Common myeloid progenitor, CD34-positive (primary cell): ENCODE measurements at regions not wholly inside any gene's neighbourhood (a gene's known extent, or its start where the extent isn't known, plus 50 kb on each side); places are given as distances from the start of the nearest gene placed in this dataset.

Experiments used
- CTCF ChIA-PET: fragments of 350-600 bp; sonication (Branson Sonifier 250); formaldehyde crosslinking; loops from one replicate; lab custom pipeline; 2021; ENCODE audit warnings: antibody characterized with exemption; lab: Charles Lee
- POLR2A ChIA-PET: fragments of 350-600 bp; sonication (Branson Sonifier 250); formaldehyde crosslinking; loops from one replicate; lab custom pipeline; 2021; ENCODE audit warnings: antibody characterized with exemption; lab: Charles Lee
- DNase-seq, 3 donors: peaks; one replicate each; pipeline versions ENCODE4 v3.0.0 to v3.0.0-alpha.2; 2013
- H3K27ac ChIP-seq, 2 experiments: 1 replicate in 1 of 2; 2 replicates in 1 of 2; pipeline ENCODE4 v1.7.0; 2013; ENCODE audit warnings: inconsistent platforms in 2 of 2, low read length in 2 of 2, mild to moderate bottlenecking in 2 of 2, low read depth in 1 of 2, moderate library complexity in 1 of 2; ENCODE audit not compliant: severe bottlenecking in 2 of 2, insufficient read depth in 1 of 2, poor library complexity in 1 of 2
- H3K27me3 ChIP-seq, 5 experiments: replicated peaks in 2 of 5; 1 replicate in 3 of 5; 2 replicates in 2 of 5; pipeline versions ENCODE4 v1.6.1 to v1.7.0; 2013; ENCODE audit warnings: low read length in 4 of 5, mild to moderate bottlenecking in 2 of 5, moderate library complexity in 2 of 5, inconsistent platforms in 1 of 5; ENCODE audit not compliant: insufficient read depth in 5 of 5, control insufficient read depth in 4 of 5
- H3K36me3 ChIP-seq, 4 experiments: 1 replicate in 2 of 4; 2 replicates in 2 of 4; pipeline versions ENCODE4 v1.6.1 to v1.7.0; 2013; ENCODE audit warnings: low read length in 3 of 4, control low read depth in 1 of 4, mild to moderate bottlenecking in 1 of 4; ENCODE audit not compliant: control insufficient read depth in 4 of 4, insufficient read depth in 4 of 4
- H3K4me1 ChIP-seq, 4 experiments: 1 replicate in 3 of 4; 2 replicates in 1 of 4; pipeline versions ENCODE4 v1.6.1 to v1.7.1; 2013; ENCODE audit warnings: low read length in 3 of 4, mild to moderate bottlenecking in 3 of 4, control low read depth in 1 of 4, inconsistent platforms in 1 of 4, moderate library complexity in 1 of 4; ENCODE audit not compliant: control insufficient read depth in 4 of 4, insufficient read depth in 4 of 4; ENCODE audit errors: control extremely low read depth in 1 of 4
- H3K4me3 ChIP-seq, 7 experiments: 1 replicate in 4 of 7; 2 replicates in 3 of 7; pipeline versions ENCODE4 v1.5.1 to v1.7.0; 2013; ENCODE audit warnings: mild to moderate bottlenecking in 7 of 7, low read length in 6 of 7, moderate library complexity in 6 of 7, inconsistent platforms in 2 of 7, low read depth in 2 of 7, control low read depth in 1 of 7; ENCODE audit not compliant: insufficient read depth in 4 of 7, control insufficient read depth in 1 of 7; ENCODE audit errors: extremely low read depth in 1 of 7
- H3K9me3 ChIP-seq, 5 experiments: 1 replicate in 4 of 5; 2 replicates in 1 of 5; pipeline versions ENCODE4 v1.6.1 to v1.7.1; 2013; ENCODE audit warnings: low read length in 4 of 5, mild to moderate bottlenecking in 2 of 5, inconsistent platforms in 1 of 5, low read depth in 1 of 5, moderate library complexity in 1 of 5; ENCODE audit not compliant: control insufficient read depth in 4 of 5, insufficient read depth in 2 of 5; ENCODE audit errors: control extremely low read depth in 1 of 5
- WGBS: methylation state at CpG from one replicate; pipeline ENCODE4 v1.1.5; 2013; ENCODE audit not compliant: insufficient coverage; 5-methylcytosine and 5-hydroxymethylcytosine counted together

DNA sequence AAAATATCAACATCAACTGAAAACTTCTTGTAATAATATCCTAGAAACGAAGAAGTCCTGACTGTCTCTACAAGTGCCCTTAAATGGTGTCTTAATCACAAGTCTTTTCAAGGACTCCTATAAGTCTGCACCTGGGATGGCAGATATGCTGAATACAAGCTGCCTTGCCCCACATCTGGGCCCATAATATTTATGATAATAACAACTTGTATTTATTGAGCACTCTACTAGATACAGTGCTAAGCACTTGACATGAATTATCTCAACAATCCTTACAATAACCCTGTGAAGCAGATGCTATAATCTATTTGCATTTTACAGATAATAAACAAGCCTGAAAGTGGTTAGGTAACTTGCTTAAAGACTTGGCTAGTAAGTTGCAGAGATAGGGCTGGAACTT, 78.0 kb upstream of the ZNF648 start:
- ChIA-PET POLR2A (no interaction called here), CTCF (interaction anchor here (1.2 to 8.2 kb wide), 2 partner anchors 8 to 258 kb away, joined by 4 to 236 read pairs; partner anchors contain the start of genes GLUL and TEDDM1)
- H3K27ac ChIP-seq: no peak overlapping the region
- no peaks in the 10 kb centered on the region for H3K36me3 ChIP-seq
- peaks cover 0 to 7% (median 2%) of the 10 kb centered on the region in 5 experiments for H3K9me3 ChIP-seq
- no peak overlapping the region for H3K4me3 ChIP-seq
- peaks cover 3 to 16% (median 13%) of the 10 kb centered on the region in 4 experiments for H3K4me1 ChIP-seq
- peaks cover 0 to 7% (median 0%) of the 10 kb centered on the region in 5 experiments for H3K27me3 ChIP-seq
- WGBS: no CpG with 5 or more reads among the region's 1 CpG
- no peak for DNase-seq

DNA sequence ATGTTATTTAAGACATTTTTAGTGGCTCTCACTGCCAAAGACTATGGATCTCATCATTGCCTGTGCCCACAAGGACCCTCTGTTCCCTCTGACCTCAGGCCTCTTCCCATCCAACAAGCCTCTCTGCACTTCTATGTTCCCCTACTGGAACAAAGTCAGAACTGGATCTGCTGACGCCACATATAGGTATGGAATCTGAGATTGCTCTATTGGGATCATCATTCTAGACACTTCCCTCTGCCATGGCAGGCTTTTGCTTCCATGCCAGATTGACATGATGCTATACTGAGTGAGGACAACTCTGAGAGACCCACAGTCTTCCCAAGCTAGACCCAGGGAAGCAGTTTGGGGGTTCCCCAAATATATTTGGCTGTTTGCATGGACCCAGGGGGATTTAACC, 76.0 kb upstream of the ZNF648 start:
- CTCF ChIA-PET: no interaction called here

DNA sequence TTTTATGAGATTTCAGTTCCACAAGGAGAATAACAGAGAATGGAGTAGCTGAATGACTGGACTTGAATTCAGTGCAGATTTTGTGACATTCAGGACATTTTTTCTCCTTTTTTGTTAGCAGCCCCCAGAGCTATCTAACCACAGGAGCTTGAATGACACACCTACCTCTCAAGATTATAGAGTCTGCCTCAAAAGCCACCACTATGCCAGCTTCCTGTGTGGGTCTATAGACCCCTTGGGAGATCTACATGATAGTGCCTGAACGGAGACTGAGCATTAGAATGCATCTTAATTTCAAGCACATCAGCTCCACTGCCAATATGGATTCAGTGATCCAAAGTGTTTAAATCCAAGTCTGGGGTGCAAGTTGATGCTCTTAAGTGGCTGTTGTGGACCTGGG, 74.4 kb upstream of the ZNF648 start:
- no CpG with 5 or more reads among the region's 1 CpG for WGBS
- H3K36me3 ChIP-seq: no peaks in the 10 kb centered on the region
- H3K9me3 ChIP-seq: peaks cover 0 to 17% (median 9%) of the 10 kb centered on the region in 5 experiments
- CTCF ChIA-PET: interaction anchor here (0.6 kb wide), 1 partner anchor 151 kb away, joined by 3 read pairs; no protein-coding TSS in a partner anchor
- H3K4me1 ChIP-seq: no peaks in the 10 kb centered on the region
- no peak overlapping the region for H3K27ac ChIP-seq
- peaks cover 0 to 5% (median 0%) of the 10 kb centered on the region in 5 experiments for H3K27me3 ChIP-seq
- POLR2A ChIA-PET: no interaction called here
- H3K4me3 ChIP-seq: no peak overlapping the region
- DNase-seq: peak in 2 of 3 donors; percentile 18 to 35

More for the DNA sequence above, 76.0 kb upstream of the ZNF648 start:
- WGBS: no CpG with 5 or more reads among the region's 1 CpG
- no peak for DNase-seq
- Histone ChIP-seq H3K4me3 (no peak overlapping the region), H3K9me3 (peaks cover 0 to 17% (median 9%) of the 10 kb centered on the region in 5 experiments), H3K27ac (no peak overlapping the region), H3K4me1 (no peaks in the 10 kb centered on the region), H3K27me3 (peaks cover 0 to 7% (median 0%) of the 10 kb centered on the region in 5 experiments), H3K36me3 (no peaks in the 10 kb centered on the region)
- POLR2A ChIA-PET: no interaction called here

DNA sequence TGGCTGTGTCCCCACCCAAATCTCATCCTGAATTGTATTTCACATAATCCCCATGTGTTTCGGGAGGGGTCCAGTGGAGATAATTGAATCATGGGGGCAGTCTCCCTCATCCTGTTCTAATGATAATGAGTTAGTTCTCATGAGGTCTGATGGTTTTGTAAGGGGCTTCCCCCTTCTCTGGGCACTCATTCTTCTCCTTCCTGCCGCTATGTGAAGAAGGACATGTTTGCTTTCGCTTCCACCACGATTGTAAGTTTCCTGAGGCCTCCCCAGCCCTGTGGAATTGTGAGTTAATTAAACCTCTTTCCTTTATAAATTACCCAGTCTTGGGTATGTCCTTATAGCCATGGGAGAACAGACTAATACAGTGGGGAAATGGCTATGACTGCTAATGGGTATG, 72.7 kb upstream of the ZNF648 start:
- H3K4me3 ChIP-seq: no peak overlapping the region
- no peaks in the 10 kb centered on the region for H3K4me1 ChIP-seq
- no peak for DNase-seq
- H3K9me3 ChIP-seq: peaks cover 0 to 17% (median 9%) of the 10 kb centered on the region in 5 experiments
- no peak overlapping the region for H3K27ac ChIP-seq
- ChIA-PET CTCF (no interaction called here), POLR2A (interaction anchor here (0.6 kb wide), 1 partner anchor 303 kb away, joined by 3 read pairs; no protein-coding TSS in a partner anchor)
- peaks cover 0 to 6% (median 0%) of the 10 kb centered on the region in 5 experiments for H3K27me3 ChIP-seq
- no peaks in the 10 kb centered on the region for H3K36me3 ChIP-seq
- 100% methylated on average over 1 of the region's 4 CpGs for WGBS

DNA sequence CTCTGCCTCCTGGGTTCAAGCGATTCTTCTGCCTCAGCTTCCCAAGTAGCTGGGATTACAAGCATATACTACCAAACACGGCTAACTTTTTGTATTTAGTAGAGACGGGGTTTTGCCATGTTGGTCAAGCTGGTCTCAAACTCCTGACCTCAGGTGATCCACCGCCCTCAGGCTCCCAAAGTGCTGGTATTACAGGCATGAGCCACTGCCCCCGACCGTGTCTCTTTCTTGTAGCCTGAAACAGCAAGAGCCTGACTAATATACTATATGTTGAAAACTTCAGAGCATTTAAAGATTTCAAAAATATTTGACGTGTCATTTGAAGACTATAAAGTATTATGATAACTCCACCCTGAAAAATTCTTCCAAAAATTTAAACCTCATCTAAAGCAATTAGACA, 71.7 kb upstream of the ZNF648 start:
- Histone ChIP-seq H3K36me3 (no peaks in the 10 kb centered on the region), H3K27ac (no peak overlapping the region), H3K27me3 (peaks cover 0 to 6% (median 0%) of the 10 kb centered on the region in 5 experiments), H3K9me3 (peaks cover 0 to 17% (median 9%) of the 10 kb centered on the region in 5 experiments), H3K4me1 (no peaks in the 10 kb centered on the region), H3K4me3 (no peak overlapping the region)
- 95% methylated on average over 3 of the region's 7 CpGs for WGBS
- ChIA-PET POLR2A (no interaction called here), CTCF (interaction anchor here (1.1 kb wide), 1 partner anchor 9 kb away, joined by 3 read pairs; no protein-coding TSS in a partner anchor)
- DNase-seq: no peak

DNA sequence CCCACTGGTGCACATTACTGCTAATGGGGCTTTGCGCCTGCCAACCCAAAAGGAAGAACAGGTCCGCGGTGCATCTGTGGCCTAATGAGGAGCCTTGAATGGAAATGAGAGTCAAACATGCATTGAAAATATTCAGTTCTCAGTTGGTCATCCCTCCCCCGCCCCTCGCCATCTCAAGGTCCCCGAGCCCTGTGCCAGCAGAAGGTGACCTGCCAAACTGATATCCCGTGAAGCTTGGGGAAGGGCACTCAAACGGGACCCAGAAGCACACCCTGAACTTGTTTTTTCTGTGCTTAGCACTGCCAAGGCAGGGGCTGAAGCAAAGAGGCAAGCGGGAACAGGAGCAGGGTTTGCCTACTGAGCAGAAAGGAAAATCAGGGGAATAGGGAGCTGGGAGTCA, 67.9 kb upstream of the ZNF648 start:
- 97% methylated on average over 9 of the region's 9 CpGs for WGBS
- ChIA-PET CTCF (interaction anchor here (1.0 to 1.4 kb wide), 3 partner anchors 14 to 41 kb away, joined by 3 to 4 read pairs (median 3); no protein-coding TSS in a partner anchor), POLR2A (no interaction called here)
- no peak overlapping the region for H3K4me3 ChIP-seq
- H3K9me3 ChIP-seq: peaks cover 0 to 9% (median 6%) of the 10 kb centered on the region in 5 experiments
- no peak for DNase-seq
- H3K36me3 ChIP-seq: no peaks in the 10 kb centered on the region
- H3K4me1 ChIP-seq: no peaks in the 10 kb centered on the region
- H3K27me3 ChIP-seq: peaks cover 0 to 3% (median 0%) of the 10 kb centered on the region in 5 experiments
- no peak overlapping the region for H3K27ac ChIP-seq

DNA sequence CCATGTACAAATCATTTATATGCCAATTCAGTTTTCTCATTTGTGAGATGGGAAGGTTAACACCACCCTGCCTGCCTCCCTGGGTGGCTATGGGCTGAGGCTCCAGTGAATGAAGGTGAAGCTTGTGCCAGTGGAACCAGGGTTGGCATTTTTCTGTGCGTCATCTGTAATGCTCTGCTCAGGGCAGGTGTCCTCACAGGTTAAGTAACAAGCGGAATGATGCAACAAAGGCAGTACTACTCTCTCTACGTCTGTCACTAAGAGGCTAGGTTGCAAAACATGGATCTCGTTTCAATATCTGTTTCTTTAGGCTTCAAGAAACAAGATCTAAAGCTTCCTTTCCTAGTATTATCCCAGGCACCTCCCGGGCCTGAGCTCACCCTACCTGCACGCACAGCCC, 67.0 kb upstream of the ZNF648 start:
- Histone ChIP-seq H3K4me1 (no peaks in the 10 kb centered on the region), H3K9me3 (peaks cover 0 to 1% (median 0%) of the 10 kb centered on the region in 5 experiments), H3K27ac (no peak overlapping the region), H3K36me3 (no peaks in the 10 kb centered on the region), H3K27me3 (peaks cover 0 to 3% (median 0%) of the 10 kb centered on the region in 5 experiments), H3K4me3 (no peak overlapping the region)
- ChIA-PET POLR2A (no interaction called here), CTCF (interaction anchor here (1.3 to 1.4 kb wide), 2 partner anchors 14 to 15 kb away, joined by 3 to 4 read pairs; no protein-coding TSS in a partner anchor)
- 95% methylated on average over 6 of the region's 6 CpGs for WGBS
- DNase-seq: no peak
